Lung (tissue), 11 donors: ENCODE measurements at regions not wholly inside any gene's neighbourhood (a gene's known extent, or its start where the extent isn't known, plus 50 kb on each side); places are given as distances from the start of the nearest gene placed in this dataset.

ENCODE experiments used
- ATAC-seq: fragments of 200-7000 bp; cut with Tn5 transposase; one replicate; pipeline ENCODE4 v1.9.1; 2020; ENCODE audit warnings: moderate number of reproducible peaks; ENCODE audit not compliant: insufficient read depth, low FRiP score
- DNase-seq, 3 donors: peaks; one replicate each; pipeline ENCODE4 v3.0.0-alpha.2; 2013 to 2017
- H3K27ac ChIP-seq, 2 donors: one replicate each; pipeline ENCODE4 v1.5.1; 2013; ENCODE audit warnings: mild to moderate bottlenecking in 2 of 2, moderate library complexity in 2 of 2, control low read depth in 1 of 2, inconsistent platforms in 1 of 2, low read depth in 1 of 2, low read length in 1 of 2
- H3K27me3 ChIP-seq, 3 donors: one replicate each; pipeline ENCODE4 v1.5.1; 2013; ENCODE audit warnings: low read length in 2 of 3; ENCODE audit not compliant: control insufficient read depth in 3 of 3, insufficient read depth in 3 of 3
- H3K36me3 ChIP-seq, 4 donors: one replicate each; pipeline ENCODE4 v1.5.1; 2013; ENCODE audit warnings: low read length in 4 of 4, mild to moderate bottlenecking in 1 of 4, moderate library complexity in 1 of 4; ENCODE audit not compliant: control insufficient read depth in 4 of 4, insufficient read depth in 4 of 4
- H3K4me1 ChIP-seq, 5 donors: one replicate each; pipeline ENCODE4 v1.5.1; 2013; ENCODE audit warnings: low read length in 5 of 5, mild to moderate bottlenecking in 2 of 5, moderate library complexity in 1 of 5; ENCODE audit not compliant: control insufficient read depth in 5 of 5, insufficient read depth in 5 of 5
- H3K4me3 ChIP-seq: one replicate; pipeline ENCODE4 v1.5.1; 2013; ENCODE audit warnings: mild to moderate bottlenecking, control low read depth, moderate library complexity
- H3K9ac ChIP-seq, 2 donors: one replicate each; pipeline ENCODE4 v1.5.1; 2013; ENCODE audit warnings: low read length in 2 of 2, control low read depth in 1 of 2; ENCODE audit not compliant: insufficient read depth in 1 of 2
- H3K9me3 ChIP-seq, 4 donors: one replicate each; pipeline ENCODE4 v1.5.1; 2013; ENCODE audit warnings: low read length in 3 of 4, mild to moderate bottlenecking in 1 of 4, moderate library complexity in 1 of 4; ENCODE audit not compliant: control insufficient read depth in 4 of 4, insufficient read depth in 3 of 4
- CTCF ChIP-seq: IDR thresholded peaks from 2 replicates; pipeline ENCODE4 v1.5.1; 2012; ENCODE audit warnings: mild to moderate bottlenecking; ENCODE audit errors: control extremely low read depth, extremely low read depth
- WGBS, 2 donors: extraction: QIAGEN DNeasy Blood & Tissue Kit; methylation state at CpG; one replicate each; pipeline ENCODE4 v1.1.7; 2013; 5-methylcytosine and 5-hydroxymethylcytosine counted together
- donor health status: control.
- donor health status: control.
- donor health status: Bipolar disorder and iron deficiency.
- donor health status: healthy.
- donor health status: DM: yes; HTN: yes; CAD: no.

GRCh38 chr7:47196737-47197136 is 385.2 kb downstream of the TNS3 start:
- ATAC-seq, result no peak
- DNase-seq, result no peak
- Histone ChIP-seq H3K36me3 (no peaks in the 10 kb centered on the region), H3K9me3 (peaks cover 0 to 1% (median 0%) of the 10 kb centered on the region in 4 donors), H3K4me3 (no peak overlapping the region), H3K27ac (no peak overlapping the region), H3K4me1 (peaks cover 0 to 8% (median 0%) of the 10 kb centered on the region in 5 donors), H3K27me3 (no peaks in the 10 kb centered on the region), H3K9ac (no peak overlapping the region)
- 35 to 71% methylated on average over 3 of the region's 3 CpGs for WGBS, 2 donors
- TF ChIP-seq CTCF, result no peak

GRCh38 chr7:47196106-47196645 is 385.7 kb downstream of the TNS3 start:
- WGBS, 2 donors, result 53 to 85% methylated on average over 3 of the region's 3 CpGs
- ATAC-seq (no peak), DNase-seq (no peak)
- no peaks in the 10 kb centered on the region for H3K27me3 ChIP-seq
- H3K27ac ChIP-seq, result no peak overlapping the region
- no peak for TF ChIP-seq CTCF
- H3K9ac ChIP-seq, result no peak overlapping the region
- peaks cover 0 to 8% (median 0%) of the 10 kb centered on the region in 5 donors for H3K4me1 ChIP-seq
- H3K4me3 ChIP-seq, result no peak overlapping the region
- H3K9me3 ChIP-seq, result peaks cover 0 to 2% (median 0%) of the 10 kb centered on the region in 4 donors
- no peaks in the 10 kb centered on the region for H3K36me3 ChIP-seq

GRCh38 chr7:47195641-47196040 is 386.3 kb downstream of the TNS3 start:
- no peak for ATAC-seq
- DNase-seq, result no peak

More at GRCh38 chr7:47195641-47196040, 386.3 kb downstream of the TNS3 start:
- no peak overlapping the region for H3K27ac ChIP-seq
- no peaks in the 10 kb centered on the region for H3K27me3 ChIP-seq
- no peaks in the 10 kb centered on the region for H3K36me3 ChIP-seq
- H3K9me3 ChIP-seq, result peaks cover 0 to 2% (median 0%) of the 10 kb centered on the region in 4 donors
- no peak for TF ChIP-seq CTCF
- H3K4me3 ChIP-seq, result no peak overlapping the region
- WGBS, 2 donors, result 89 to 92% methylated on average over 6 of the region's 6 CpGs
- H3K4me1 ChIP-seq, result peaks cover 0 to 8% (median 0%) of the 10 kb centered on the region in 5 donors
- no peak overlapping the region for H3K9ac ChIP-seq
